DMS153 treated with DMSO at 0.1 percent for 48 hours (cell line): ENCODE measurements at regions not wholly inside any gene's neighbourhood (a gene's known extent, or its start where the extent isn't known, plus 50 kb on each side); places are given as distances from the start of the nearest gene placed in this dataset.
A peak's percentile ranks its signal among the peaks of the same experiment; 100 is the strongest.
"Not testable (repeated sequence)": the region's sequence is repeated elsewhere in the genome, so short reads cannot be mapped to it uniquely, and the experiment has no call there.

Experiments
- DNase-seq: peaks from one replicate; lab custom pipeline; 2025; ENCODE audit not compliant: unreplicated experiment; lab: John Stamatoyannopoulos, UW

GRCh38 chr2:154961676-154962075 lies 263.2 kb downstream of the KCNJ3 start:
- DNase-seq: no peak

DNA sequence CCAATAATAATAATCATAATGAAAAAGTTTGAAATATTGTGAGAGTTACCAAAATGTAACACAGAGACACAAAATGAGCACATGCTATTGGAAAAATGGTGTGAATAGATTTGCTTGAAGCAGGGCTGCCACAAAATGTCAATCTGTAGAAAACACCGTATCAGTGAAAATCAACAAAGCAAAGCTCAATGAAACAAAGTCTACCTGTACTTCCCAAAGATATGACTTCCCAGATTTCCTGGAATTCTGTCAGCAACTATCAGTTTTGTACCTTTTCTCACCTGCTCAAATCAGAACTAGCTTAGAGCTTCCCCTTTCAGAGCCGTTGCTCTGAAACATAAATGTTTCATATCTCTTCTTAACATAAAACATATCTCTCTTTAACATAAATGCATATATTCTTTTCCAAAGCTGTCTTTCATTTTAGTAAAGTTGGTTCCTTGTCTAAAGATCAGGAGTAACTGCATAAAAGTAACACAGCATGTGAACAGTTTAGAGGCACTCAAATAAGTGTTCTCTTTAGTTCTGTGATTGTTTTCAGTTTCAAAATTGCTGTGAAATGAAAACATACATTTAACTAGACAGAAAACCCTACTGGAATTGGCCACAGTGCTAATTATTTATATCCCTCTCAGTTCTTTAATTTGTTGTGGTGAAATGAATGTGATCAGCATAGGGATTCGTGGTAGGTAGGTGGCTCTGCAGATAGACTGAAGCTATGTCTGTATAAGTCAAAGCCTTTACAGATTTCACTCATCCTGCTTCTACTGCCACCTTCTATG lies 262.5 kb downstream of the KCNJ3 start:
- DNase-seq: no peak

- peak; percentile 45 for DNase-seq
Observed at GRCh38 chr2:154952346-154952980, 254.0 kb downstream of the KCNJ3 start.

- DNase-seq: not testable (repeated sequence)
Observed at GRCh38 chr2:154947416-154947815, 248.9 kb downstream of the KCNJ3 start.

DNA sequence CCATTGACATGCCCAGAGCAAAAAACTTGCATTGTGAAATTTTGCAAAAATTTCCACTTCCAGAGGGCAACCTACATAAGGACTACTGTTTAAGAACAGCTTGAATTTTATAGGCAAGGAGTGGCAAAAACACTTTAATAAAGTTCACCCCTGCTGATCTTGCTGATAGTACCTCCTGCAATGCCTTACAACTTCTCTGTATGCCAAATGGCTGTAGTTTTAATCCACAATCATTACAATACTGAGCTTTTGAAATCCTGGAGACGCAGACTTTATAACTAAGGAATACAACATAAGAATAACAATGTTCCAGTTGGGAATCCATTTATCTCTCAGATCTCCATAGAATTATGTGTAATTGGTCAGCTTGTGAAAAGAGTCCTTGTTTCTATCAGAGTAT lies 247.5 kb downstream of the KCNJ3 start:
- DNase-seq: no peak

DNA sequence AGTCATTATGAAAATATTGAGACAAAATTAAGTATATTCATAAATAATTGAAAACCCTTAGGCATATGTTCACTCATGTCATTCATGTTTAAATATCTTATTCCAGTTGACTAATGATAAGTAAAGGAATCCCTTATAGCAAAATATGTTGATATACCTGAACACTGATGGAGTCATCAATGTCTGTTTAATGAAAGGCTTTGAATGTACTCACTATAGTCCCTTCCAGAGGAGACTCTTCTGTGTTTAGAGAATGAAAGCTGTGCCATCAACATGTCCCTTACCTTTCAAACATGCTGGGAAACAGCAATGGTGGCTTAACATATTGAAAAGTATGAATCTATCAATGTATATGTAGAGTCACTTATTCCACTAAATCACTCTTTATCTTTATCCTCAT lies 242.9 kb downstream of the KCNJ3 start:
- no peak for DNase-seq

DNA sequence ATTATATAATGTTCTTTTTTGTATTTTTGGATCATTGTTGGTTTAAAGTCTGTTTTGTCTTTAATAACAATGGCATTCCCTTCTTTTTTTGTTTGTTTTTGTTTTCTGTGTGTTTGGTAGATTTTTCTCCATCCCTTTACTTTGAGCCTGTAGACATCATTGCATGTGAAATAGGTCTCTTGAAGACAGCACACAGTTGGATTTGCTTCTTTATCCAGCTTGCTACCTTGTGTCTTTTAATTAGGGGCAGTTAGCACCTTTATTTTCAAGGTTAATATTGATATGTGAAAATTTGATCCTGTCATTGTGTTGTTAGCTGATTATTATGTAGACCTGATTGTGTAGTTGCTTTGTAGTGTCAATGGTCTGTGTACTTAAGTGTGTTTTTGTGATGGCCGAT lies 235.7 kb downstream of the KCNJ3 start:
- no peak for DNase-seq

- no peak for DNase-seq
Observed at GRCh38 chr2:154924531-154924930, 226.0 kb downstream of the KCNJ3 start.

DNA sequence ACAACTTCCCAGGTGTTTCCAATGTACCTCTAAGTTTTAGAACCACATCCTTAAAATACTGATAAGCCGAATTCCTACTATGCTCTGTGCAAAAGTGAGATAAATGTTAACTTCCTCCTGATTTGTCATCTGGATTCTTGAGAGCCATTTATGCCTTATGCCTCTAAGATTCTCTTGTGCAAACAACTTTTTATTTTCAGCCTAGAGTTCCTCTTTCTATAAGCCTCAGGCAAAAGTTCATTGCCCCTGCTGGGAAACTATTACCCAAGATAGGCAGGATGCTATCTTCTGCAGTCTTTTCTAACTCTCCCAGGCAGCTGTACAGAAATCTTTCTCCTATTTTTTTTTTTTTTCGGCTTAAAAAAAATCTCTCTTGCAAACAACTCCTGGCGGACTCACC lies 216.1 kb downstream of the KCNJ3 start:
- no peak for DNase-seq

- no peak for DNase-seq
Observed at GRCh38 chr2:154912215-154912614, 213.7 kb downstream of the KCNJ3 start.

DNA sequence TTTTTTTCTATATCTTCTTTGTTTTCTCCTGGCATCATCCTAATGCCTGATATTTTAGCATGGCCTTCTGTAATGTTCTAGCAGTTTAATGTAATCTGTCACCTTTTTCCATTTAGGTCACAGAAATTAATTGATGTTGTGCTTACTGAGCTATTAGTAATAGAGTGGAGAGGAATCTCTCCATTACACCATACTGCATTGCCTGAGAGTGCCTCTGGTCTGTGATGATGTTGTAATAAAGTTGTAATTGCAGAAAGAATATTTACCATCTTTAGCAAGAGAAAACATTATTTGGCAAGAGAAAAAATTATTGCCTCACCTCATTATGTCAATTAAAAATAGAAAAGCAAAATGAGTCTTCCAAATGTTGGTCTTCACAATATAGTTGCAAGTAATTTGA lies 213.2 kb downstream of the KCNJ3 start:
- DNase-seq: no peak

DNA sequence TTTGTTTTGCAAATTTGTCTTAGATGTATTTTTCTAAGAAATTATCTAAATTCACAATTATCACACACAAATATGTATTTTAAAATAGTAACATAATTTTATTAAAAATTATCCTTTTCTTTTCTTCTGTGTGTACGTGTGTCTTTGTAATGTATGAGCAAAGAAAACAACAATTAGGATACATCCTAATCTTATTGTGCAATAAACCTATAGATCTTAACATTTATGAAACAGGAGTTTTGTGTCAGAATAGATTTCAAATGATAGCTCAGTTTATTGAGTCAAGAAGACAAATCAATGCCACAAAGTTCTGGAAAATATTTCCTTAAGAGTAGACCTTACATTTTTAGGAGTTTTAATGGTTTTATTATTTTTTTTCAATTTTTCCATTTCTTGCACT lies 212.2 kb downstream of the KCNJ3 start:
- no peak for DNase-seq

DNA sequence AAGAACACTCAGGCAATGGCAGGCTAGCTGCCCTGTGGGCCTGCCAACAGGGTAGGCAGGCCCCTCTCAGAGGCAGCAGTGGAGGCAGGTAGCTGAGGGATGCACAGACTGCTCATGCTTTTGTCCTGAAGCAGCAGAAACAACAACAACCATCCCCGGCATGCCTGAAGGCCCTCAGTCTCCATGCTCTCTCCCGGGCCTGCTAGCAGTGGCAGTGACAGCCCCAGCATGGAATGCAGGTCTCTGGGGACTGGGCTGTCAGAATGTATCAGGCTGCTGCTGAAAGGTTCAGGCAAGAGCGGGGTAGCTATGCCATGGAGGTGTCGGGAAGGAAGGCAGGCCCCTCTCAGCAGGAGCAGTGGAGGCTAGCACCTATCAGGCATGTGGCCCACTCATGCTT lies 209.8 kb downstream of the KCNJ3 start:
- DNase-seq: no peak
